ENCODE measurements at regions not wholly inside any gene's neighbourhood (a gene's known extent, or its start where the extent isn't known, plus 50 kb on each side); places are given as distances from the start of the nearest gene placed in this dataset.
"Not testable (repeated sequence)": the region's sequence is repeated elsewhere in the genome, so short reads cannot be mapped to it uniquely, and the experiment has no call there.

GRCh38 chr5:126263591-126264184, 159.5 kb upstream of the GRAMD2B start:
- Mint-ChIP-seq H3K9me3 (peaks cover 0 to 9% (median under 1%) of the 10 kb centered on the region in 6 donors), H3K4me3 (no peak overlapping the region), H3K27ac (no peak overlapping the region), H3K36me3 (no peaks in the 10 kb centered on the region), H3K27me3 (ENCODE audit: low read depth in 3 of 3) (peaks cover 0 to 2% (median 0%) of the 10 kb centered on the region in 3 donors), H3K4me1 (no peaks in the 10 kb centered on the region)
- DNase-seq: no peak

GRCh38 chr5:126265917-126266316, 157.3 kb upstream of the GRAMD2B start:
- Mint-ChIP-seq H3K27me3 (ENCODE audit: low read depth in 3 of 3) (peaks cover 0 to 4% (median 2%) of the 10 kb centered on the region in 3 donors), H3K9me3 (peaks cover 0 to 6% (median 0%) of the 10 kb centered on the region in 6 donors), H3K4me1 (no peaks in the 10 kb centered on the region), H3K36me3 (no peaks in the 10 kb centered on the region), H3K27ac (no peak overlapping the region), H3K4me3 (no peak overlapping the region)
- DNase-seq: no peak

- Mint-ChIP-seq H3K9me3 (peaks cover 0 to 4% (median 0%) of the 10 kb centered on the region in 6 donors), H3K27me3 (ENCODE audit: low read depth in 3 of 3) (peaks cover 0 to 4% (median 2%) of the 10 kb centered on the region in 3 donors), H3K27ac (no peak overlapping the region), H3K4me1 (no peaks in the 10 kb centered on the region), H3K4me3 (no peak overlapping the region), H3K36me3 (no peaks in the 10 kb centered on the region)
- no peak for DNase-seq
These were observed 155.8 kb upstream of the GRAMD2B start for GRCh38 chr5:126267438-126267837.

DNA sequence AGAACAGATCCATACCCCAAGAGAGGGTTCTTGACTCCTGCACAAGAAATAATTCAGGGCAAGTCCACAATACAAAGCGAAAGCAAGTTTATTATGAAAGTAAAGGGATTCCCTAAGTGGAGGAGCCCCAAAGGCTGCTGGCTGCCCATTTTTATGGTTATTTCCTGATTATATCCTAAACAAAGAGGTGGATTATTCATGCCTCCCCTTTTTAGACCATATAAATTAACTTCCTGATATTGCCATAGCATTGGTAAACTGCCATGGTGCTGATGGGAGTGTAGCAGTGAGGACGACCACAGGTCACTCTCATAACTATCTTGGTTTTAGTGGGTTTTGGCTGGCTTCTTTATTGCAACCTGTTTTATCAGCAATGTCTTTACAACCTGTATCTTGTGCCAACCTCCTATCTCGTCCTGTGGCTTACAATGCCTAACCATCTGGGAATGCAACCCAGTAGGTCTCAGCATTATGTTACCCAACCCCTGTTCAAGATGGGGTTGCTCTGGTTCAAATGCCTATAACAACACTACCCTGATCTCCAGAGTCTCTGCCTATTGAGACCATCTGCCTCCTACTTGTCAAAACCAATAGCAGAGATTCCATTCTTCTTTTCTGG, 154.4 kb upstream of the GRAMD2B start:
- H3K27ac Mint-ChIP-seq: no peak overlapping the region
- H3K9me3 Mint-ChIP-seq: peaks cover 0 to 3% (median 0%) of the 10 kb centered on the region in 6 donors
- H3K4me1 Mint-ChIP-seq: no peaks in the 10 kb centered on the region
- no peak overlapping the region for H3K4me3 Mint-ChIP-seq
- peaks cover 0 to 4% (median 2%) of the 10 kb centered on the region in 3 donors for H3K27me3 Mint-ChIP-seq (ENCODE audit: low read depth in 3 of 3)
- no peak for DNase-seq
- H3K36me3 Mint-ChIP-seq: no peaks in the 10 kb centered on the region

DNA sequence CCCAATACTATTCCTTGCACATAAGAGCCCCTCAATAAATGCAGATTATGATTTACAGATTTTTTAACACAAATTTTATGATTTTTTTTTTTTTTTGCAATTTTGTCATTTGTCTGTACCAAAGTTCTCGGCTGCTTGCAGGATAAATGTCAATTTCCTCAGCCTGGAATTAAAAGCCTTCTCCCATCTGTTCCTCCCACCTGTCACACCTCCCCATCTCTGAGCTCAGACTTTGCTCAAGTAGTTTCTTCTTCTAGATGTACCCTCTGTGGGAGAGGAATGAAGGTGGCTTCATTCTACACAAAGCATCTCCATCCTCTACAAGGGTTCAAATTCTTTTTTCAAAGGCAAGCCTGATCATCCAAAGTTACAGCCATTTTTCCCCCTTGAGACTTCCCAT, 153.7 kb upstream of the GRAMD2B start:
- no peaks in the 10 kb centered on the region for H3K4me1 Mint-ChIP-seq
- H3K4me3 Mint-ChIP-seq: no peak overlapping the region
- H3K27ac Mint-ChIP-seq: no peak overlapping the region
- no peaks in the 10 kb centered on the region for H3K9me3 Mint-ChIP-seq
- DNase-seq: no peak
- H3K36me3 Mint-ChIP-seq: no peaks in the 10 kb centered on the region
- H3K27me3 Mint-ChIP-seq (ENCODE audit: low read depth in 3 of 3): peaks cover 0 to 4% (median 2%) of the 10 kb centered on the region in 3 donors

DNA sequence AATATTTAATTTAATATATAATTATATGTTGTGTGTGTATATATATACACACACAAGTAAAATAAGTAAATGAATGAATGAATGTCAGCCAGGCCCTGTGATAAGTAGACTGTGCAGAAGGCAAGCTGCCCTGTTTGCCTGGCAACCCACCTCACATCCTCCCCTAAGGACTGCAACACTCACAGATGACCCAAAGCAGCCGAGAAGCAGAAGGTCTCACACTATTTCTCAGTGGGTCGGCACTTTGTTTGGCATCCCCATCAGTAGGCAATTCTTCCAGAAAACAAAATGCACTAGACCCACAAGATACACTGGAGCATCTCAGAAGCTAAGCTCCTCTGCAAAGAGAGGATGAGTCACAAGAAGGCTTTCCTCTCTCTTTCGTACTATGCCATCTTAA, 152.1 kb upstream of the GRAMD2B start:
- Mint-ChIP-seq H3K27me3 (ENCODE audit: low read depth in 3 of 3) (peaks cover 0 to 6% (median 4%) of the 10 kb centered on the region in 3 donors), H3K4me1 (no peaks in the 10 kb centered on the region), H3K27ac (no peak overlapping the region), H3K4me3 (no peak overlapping the region), H3K9me3 (no peaks in the 10 kb centered on the region), H3K36me3 (no peaks in the 10 kb centered on the region)
- DNase-seq: no peak

DNA sequence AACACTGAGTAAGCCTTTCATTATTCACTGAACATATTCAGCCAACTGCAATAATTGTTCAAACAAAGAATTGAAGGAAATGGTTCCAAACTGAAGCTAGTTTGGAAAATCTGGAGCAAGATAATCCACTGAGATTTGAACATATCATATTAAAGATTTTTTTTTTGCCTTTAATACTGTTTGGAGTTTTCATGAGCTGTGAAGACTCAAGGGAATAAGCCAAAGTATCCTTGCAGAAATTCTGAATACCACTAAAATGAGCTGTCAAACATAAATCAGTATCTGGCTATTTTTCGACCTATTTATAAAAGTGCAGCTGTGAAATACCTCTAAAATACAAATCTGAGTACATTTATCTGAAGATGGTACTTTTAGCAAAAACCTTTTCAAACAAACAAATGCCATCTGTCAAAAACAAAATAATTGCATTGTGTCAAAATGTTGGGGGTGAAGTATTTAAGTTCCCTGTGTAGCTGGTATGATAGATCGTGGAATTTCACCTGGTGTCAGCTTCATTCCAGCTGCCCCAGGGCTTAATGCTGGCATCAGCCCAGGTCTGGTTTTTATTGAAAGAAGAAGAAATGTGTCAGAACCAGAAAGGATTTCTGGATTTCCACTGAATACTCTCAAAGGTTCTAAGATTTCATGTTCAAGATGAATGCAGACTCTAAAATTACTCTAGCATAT, 149.0 kb upstream of the GRAMD2B start:
- Mint-ChIP-seq H3K9me3 (no peaks in the 10 kb centered on the region), H3K27ac (no peak overlapping the region), H3K27me3 (ENCODE audit: low read depth in 3 of 3) (peaks cover 0 to 6% (median 4%) of the 10 kb centered on the region in 3 donors), H3K36me3 (no peaks in the 10 kb centered on the region), H3K4me1 (no peaks in the 10 kb centered on the region), H3K4me3 (no peak overlapping the region)
- DNase-seq: no peak

- DNase-seq: no peak
- peaks cover 0 to 5% (median 2%) of the 10 kb centered on the region in 3 donors for H3K27me3 Mint-ChIP-seq (ENCODE audit: low read depth in 3 of 3)
- H3K4me1 Mint-ChIP-seq: no peaks in the 10 kb centered on the region
- H3K27ac Mint-ChIP-seq: no peak overlapping the region
- H3K36me3 Mint-ChIP-seq: no peaks in the 10 kb centered on the region
- no peaks in the 10 kb centered on the region for H3K9me3 Mint-ChIP-seq
- H3K4me3 Mint-ChIP-seq: no peak overlapping the region
These were observed 148.5 kb upstream of the GRAMD2B start for GRCh38 chr5:126274763-126275125.

GRCh38 chr5:126277762-126278161, 145.4 kb upstream of the GRAMD2B start:
- H3K27ac Mint-ChIP-seq: no peak overlapping the region
- H3K36me3 Mint-ChIP-seq: no peaks in the 10 kb centered on the region
- H3K4me1 Mint-ChIP-seq: no peaks in the 10 kb centered on the region
- H3K9me3 Mint-ChIP-seq: peaks cover 0 to 5% (median 0%) of the 10 kb centered on the region in 6 donors
- no peak overlapping the region for H3K4me3 Mint-ChIP-seq
- DNase-seq: no peak
- H3K27me3 Mint-ChIP-seq (ENCODE audit: low read depth in 3 of 3): peaks cover 0 to 5% (median 2%) of the 10 kb centered on the region in 3 donors

DNA sequence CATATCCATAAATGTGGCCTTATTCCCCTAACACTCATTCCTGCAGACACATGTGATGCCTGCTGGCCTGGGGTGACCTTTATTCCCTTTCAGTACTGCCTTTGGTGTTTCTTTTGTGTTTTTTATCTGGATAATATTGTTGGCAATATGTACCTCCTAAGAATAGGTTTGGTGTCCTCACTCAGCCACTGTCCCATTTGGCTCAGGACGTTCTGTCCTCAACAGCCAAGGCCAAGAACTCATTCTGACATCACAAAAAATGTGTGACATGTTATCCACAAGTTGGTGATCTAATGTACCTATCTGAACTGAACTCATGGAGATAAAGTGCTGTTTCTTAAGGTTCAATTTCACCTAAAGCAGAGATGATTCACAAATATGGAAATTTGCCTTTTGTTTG, 142.9 kb upstream of the GRAMD2B start:
- Mint-ChIP-seq H3K36me3 (no peaks in the 10 kb centered on the region), H3K4me3 (no peak overlapping the region), H3K27me3 (ENCODE audit: low read depth in 3 of 3) (peaks cover 2 to 8% (median 2%) of the 10 kb centered on the region in 3 donors), H3K9me3 (peaks cover 0 to 5% (median 0%) of the 10 kb centered on the region in 6 donors), H3K4me1 (no peaks in the 10 kb centered on the region), H3K27ac (no peak overlapping the region)
- DNase-seq: no peak

DNA sequence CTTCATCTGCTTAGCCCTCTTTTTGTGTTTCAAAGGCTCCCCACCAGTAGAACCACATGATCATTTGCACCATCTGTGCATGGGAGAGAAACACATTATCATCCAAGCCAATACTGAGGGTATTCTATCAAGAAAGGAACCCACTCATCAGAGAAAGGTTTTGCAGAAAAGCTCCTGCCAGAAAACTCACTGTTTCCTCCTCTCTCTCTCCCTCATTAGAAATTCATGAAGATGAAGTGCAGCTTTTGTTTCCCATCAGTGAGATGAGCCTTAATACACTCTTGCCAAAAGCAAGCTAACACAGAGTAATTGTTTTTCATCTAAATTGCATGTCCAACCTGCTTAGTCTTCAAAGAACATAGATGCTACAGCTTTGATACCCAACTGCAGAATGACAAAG, 142.4 kb upstream of the GRAMD2B start:
- Mint-ChIP-seq H3K4me1 (no peaks in the 10 kb centered on the region), H3K27ac (no peak overlapping the region), H3K4me3 (no peak overlapping the region), H3K27me3 (ENCODE audit: low read depth in 3 of 3) (peaks cover 2 to 6% (median 3%) of the 10 kb centered on the region in 3 donors), H3K9me3 (peaks cover 0 to 5% (median 0%) of the 10 kb centered on the region in 6 donors), H3K36me3 (no peaks in the 10 kb centered on the region)
- no peak for DNase-seq

DNA sequence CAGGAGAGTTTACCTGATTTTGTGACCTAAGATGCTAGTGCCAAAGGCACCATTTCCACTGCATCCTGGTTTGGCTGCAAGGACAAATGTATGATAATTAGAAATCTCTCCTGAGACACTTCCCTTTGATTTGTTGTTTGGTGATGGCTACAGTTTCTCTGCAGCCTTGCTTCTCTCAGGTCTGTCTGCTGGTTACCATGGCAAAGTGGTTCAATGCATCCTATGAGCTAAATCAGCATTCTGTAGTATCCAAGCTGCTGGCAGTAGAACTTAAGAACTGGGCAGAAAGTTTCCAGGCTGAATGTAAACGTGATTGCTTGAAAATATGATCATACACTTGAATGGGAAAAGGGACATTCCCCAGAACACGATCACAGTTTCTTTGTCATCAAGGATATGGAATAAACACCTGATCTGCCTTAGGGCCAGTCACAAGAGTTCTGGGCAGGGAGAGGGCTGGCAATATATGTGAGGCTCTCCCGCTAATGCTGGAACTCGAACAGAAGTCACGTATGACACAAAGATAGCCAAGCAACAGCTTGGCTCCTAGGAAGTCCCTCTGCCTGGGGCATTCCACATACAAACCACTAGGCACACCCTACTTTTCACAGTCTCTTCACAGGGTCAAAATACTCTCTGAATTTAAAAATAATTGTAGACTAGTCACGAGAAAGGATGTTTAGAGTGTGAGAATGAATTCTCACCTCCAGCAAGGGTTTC, 138.1 kb upstream of the GRAMD2B start:
- H3K9me3 Mint-ChIP-seq: peaks cover 0 to 7% (median 0%) of the 10 kb centered on the region in 6 donors
- no peak overlapping the region for H3K27ac Mint-ChIP-seq
- peaks cover 0 to 3% (median 3%) of the 10 kb centered on the region in 3 donors for H3K27me3 Mint-ChIP-seq (ENCODE audit: low read depth in 3 of 3)
- H3K4me1 Mint-ChIP-seq: no peaks in the 10 kb centered on the region
- DNase-seq: no peak
- no peaks in the 10 kb centered on the region for H3K36me3 Mint-ChIP-seq
- H3K4me3 Mint-ChIP-seq: no peak overlapping the region

DNA sequence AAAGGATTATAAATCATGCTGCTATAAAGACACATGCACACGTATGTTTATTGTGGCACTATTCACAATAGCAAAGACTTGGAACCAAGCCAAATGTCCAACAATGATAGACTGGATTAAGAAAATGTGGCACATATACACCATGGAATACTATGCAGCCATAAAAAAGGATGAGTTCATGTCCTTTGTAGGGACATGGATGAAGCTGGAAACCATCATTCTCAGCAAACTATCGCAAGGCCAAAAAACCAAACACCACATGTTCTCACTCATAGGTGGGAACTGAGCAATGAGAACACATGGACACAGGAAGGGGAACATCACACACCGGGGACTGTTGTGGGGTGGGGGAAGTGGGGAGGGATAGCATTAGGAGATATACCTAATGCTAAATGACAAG, 127.1 kb upstream of the GRAMD2B start:
- H3K9me3 Mint-ChIP-seq; H3K27ac Mint-ChIP-seq; H3K4me1 Mint-ChIP-seq; H3K27me3 Mint-ChIP-seq (ENCODE audit: low read depth in 3 of 3); H3K36me3 Mint-ChIP-seq; DNase-seq; H3K4me3 Mint-ChIP-seq: not testable (repeated sequence)

DNA sequence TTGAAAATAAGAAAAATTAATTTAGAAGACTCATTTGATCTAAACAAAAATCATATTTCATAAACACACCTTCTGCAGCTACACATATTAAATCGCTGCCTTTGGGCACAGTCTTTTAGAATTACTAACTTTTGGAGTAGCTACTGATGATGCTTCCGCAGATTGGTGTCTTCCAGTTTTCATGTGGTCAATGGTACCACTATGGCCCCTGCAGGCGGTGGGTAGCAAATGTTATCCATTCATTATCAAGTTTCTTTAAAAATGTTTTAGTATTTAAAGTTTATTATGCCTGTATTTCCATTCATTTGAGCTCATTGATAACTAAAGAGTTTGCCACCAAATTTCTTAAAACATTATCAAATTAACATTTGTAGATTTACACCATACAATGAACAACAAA, 122.9 kb upstream of the GRAMD2B start:
- Mint-ChIP-seq H3K36me3 (no peaks in the 10 kb centered on the region), H3K4me3 (no peak overlapping the region), H3K4me1 (no peaks in the 10 kb centered on the region), H3K9me3 (peaks cover 0 to 8% (median 2%) of the 10 kb centered on the region in 6 donors), H3K27ac (no peak overlapping the region), H3K27me3 (ENCODE audit: low read depth in 3 of 3) (peaks cover 0 to under 1% (median 0%) of the 10 kb centered on the region in 3 donors)
- no peak for DNase-seq
